ENCODE measurements at regions not wholly inside any gene's neighbourhood (a gene's known extent, or its start where the extent isn't known, plus 50 kb on each side); places are given as distances from the start of the nearest gene placed in this dataset.
A peak's percentile ranks its signal among the peaks of the same experiment; 100 is the strongest.
"Not testable (repeated sequence)": the region's sequence is repeated elsewhere in the genome, so short reads cannot be mapped to it uniquely, and the experiment has no call there.

DNA sequence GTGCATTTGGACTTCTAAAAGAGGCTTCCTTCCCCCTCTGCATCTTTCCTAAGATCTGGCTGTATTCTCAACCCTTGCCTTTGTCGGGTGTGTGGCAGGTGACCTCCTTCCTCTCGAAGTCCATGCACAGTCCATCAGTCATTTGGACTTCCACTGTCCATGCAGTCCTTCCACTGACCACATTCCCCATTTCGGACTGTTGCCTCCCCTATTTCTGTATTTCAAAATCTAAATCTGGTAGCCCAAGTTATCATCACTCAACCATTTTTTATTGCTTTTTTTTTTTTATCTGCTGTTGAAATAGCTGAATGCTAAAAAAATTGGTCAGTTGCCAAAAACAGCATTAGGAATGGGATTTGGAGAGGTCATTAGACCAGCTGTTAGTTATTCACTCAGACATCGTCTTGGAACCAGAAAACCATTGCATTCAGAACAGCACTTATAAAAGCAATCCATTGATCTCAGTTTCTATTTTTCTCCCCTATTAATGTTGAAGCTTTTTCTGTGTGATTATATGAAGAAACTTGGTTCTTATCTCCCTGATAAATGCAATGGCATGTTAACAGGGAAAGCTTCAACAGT is 575.6 kb downstream of the KIF20B start:
- DNase-seq, result peak; percentile 11

DNA sequence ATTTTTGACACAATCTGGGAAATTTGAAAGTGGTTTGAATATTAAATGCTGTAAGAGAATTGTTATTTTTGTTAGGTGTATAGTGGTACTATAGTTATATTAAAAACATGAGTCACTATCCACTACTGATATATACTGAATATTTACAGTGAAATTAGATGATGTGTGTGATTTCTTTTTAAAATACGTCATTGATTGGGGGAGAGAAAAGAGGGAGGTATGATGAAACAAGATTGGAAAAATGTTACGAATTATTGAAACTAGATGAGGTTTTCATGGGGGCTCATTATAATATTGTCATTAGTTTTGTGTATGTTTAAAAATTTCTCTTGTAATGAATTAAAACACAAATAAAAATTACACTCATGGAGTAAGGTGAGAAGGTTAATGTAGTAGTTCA is 571.4 kb downstream of the HTR7 start:
- no peak for DNase-seq

DNA sequence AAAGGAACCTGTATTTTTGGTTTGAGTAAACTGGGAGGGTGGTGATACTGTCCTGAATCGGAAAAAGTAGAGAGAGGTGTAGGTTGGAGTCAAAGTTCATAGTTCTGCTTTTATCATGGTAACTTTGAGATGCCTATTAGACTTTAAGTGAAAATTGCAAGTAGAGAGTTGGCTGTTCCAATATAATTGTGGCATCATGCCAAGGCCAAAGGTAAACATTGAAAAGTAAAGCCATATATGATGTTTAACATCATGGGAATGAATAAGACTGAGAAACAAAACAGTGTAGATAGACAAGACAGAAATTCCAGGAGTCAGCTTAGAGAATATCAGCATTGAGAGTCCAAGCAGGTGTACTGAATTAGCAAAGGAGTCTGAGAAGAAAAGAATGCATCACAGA is 570.9 kb downstream of the HTR7 start:
- DNase-seq, result no peak

DNA sequence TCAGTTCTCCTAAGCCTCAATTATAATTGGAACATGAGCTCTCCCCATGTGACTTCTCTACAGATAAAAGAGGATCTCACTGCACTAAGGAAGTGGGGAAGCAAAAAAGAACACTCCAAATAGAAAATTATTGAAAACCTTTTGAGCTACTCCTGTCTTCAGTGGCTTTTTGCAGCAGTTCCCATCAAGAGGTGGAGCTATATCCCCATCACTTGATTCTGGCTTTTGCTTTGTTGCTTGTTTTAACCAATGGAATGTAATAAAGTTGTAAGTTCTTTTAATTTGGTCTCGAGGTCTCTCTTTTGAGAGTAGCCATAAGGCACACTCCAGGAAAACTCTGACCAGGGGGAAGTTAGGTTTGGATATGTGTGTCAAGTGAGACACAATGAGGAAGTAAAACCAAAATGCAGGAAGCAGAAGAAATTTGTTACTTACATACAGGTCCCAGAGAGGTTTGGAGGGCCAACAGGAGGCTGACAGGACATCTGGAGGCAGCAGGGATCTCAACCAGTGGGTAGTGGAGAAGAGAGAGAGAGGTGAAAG is 569.4 kb downstream of the HTR7 start:
- DNase-seq, result peak; percentile 17

DNA sequence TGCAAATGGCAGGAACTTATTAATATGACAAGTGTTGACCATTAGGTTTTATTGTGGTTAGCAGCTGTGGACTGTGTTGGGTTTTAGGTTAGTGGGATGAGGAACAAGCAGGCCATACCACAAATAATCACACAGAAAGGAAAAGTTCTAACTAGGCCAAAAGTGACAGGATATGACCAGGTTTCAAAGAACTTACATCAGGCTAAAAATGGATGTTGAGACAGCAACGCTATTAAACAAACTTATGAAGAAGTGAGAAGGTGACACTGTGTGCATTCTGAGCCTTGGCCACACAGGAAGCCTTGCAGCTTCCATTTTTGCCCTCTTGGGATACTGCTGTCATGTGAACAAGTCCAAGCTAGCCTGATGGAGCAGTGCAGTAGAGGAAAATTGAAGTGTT is 568.8 kb downstream of the HTR7 start:
- no peak for DNase-seq

DNA sequence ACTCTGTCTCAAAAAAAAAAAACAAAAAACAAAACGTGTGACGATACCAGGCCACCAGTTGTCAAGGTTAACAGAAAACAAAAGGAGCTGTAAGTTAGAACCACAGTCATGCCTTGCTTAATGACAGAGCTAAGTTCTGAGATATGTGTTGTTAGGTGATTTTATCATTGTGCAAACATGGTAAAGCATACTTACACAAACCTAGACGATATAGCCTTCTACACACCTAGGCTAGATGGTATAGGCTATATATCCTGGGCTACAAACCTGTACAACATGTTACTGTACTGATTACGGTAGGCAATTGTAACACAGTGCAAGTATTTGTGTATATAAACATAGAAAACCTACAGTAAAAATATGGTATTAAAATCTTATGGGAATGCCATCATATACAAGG is 564.2 kb downstream of the HTR7 start:
- DNase-seq, result no peak

DNA sequence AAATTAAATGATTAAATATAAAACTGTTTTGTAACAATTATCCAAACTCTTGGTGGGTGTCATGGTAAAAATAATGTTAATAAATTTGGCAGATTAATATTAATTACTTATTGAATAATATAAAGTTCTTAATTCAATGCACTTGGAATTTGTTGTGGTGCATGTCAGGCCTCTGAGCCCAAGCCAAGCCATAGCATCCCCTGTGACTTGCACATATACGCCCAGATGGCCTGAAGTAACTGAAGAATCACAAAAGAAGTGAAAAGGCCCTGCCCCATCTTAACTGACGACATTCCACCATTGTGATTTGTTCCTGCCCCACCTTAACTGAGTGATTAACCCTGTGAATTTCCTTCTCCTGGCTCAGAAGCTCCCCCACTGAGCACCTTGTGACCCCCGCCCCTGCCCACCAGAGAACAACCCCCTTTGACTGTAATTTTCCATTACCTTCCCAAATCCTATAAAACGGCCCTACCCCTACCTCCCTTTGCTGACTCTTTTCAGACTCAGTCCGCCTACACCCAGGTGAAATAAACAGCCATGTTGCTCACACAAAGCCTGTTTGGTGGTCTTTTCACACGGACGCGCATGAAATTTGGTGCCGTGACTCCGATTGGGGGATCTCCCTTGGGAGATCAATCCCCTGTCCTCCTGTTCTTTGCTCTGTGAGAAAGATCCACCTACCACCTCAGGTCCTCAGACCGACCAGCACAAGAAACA is 562.9 kb downstream of the HTR7 start:
- not testable (repeated sequence) for DNase-seq

DNA sequence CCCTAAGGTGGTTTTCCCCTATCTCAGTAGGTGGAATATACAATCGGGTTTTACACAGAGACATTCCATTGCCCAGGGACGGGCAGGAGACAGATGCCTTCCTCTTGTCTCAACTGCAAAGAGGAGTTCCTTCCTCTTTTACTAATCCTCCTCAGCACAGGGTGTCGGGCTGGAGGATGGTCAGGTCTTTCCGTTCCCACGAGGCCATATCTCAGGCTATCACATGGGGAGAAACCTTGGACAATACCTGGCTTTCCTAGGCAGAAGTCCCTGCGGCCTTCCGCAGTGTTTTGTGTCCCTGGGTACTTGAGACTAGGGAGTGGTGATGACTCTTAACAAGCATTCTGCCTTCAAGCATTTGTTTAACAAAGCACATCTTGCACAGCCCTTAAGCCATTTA is 555.8 kb downstream of the HTR7 start:
- DNase-seq, result not testable (repeated sequence)

DNA sequence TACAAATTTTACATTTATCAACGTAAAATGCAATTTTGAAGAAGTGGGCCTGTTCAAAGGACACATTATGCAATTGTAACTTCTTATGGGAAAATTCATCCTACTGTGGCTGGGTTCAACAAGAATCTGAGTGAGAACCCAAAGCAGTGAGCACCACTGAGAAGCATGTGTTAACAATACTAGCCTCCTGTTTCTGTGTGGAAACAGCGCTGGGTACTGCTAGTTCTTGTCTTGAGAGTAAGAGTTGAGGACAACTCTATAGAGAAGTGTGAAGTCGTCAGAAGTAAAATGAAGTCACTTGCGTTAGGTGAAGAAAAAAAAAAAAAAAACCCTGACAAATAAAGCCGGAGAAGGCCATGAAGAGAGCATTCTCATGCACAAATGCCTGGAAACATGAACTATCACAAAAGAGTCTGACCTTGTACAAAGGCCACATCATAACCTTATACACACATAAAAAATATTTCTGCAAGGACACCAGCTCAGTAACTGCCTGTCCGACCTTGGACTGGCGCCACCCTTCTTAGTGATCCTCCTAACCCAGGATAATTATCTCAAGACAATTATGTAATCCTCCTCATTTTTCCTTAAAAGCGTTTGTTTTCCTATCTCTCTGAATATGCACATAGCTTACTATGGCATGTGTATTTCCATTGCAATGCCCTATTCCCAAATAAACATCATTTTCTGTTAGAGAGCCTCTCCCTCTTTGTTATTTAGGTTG is 554.9 kb downstream of the HTR7 start:
- DNase-seq, result no peak

DNA sequence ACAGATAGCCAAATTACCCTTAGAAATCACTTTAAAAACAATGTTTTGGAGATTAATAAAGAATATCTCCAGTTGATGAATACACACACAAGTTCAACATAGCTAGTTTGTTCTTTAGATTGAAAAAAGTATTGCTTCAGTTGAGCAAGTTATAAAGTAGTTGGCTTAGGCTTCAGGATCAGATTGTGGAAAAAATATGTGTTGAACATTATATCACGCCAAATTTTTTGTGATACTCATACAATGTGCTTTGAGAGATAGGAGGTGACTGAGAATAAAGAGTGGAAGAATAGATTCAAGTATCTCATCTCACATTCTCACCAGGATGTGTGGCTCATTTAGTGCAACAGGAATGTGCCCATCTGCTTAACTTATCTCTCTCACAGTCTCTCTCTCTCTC is 553.3 kb downstream of the HTR7 start:
- no peak for DNase-seq

DNA sequence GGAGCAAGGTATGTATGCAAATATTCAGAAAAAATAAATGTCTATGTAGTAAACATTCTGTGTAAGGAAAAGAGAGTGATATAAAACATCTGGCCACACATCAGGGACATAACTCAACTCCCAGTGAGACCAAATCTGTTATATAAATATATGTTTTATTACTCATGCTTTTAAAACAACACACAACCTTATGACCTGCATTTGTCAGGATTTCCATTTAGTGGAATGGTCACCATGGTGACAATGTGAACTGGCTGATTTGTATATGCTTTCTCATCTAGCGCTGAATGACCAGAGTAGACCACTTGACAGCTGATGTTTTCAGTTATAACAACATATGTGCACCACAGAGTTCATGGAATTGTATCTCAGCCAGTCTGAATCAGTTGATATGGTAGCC is 551.7 kb downstream of the HTR7 start:
- DNase-seq, result peak; percentile 57

DNA sequence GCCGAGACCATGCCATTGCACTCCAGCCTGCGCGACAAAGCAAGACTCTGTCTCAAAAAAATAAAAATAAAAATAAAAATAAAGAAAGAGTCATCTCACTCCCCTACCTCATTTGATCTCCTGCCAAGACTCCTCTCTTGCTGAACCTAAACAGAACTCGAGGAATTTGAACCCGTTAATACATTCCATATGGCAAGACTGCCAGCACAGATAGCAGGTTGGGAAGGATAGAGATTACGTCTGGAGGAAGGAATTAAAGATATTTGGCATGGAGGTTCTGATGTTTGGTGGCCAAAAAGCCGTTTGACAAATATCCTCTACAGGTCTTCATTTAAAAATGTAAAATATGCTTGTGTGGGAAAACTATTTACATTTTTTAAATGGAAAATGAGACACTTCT is 549.6 kb downstream of the HTR7 start:
- no peak for DNase-seq

DNA sequence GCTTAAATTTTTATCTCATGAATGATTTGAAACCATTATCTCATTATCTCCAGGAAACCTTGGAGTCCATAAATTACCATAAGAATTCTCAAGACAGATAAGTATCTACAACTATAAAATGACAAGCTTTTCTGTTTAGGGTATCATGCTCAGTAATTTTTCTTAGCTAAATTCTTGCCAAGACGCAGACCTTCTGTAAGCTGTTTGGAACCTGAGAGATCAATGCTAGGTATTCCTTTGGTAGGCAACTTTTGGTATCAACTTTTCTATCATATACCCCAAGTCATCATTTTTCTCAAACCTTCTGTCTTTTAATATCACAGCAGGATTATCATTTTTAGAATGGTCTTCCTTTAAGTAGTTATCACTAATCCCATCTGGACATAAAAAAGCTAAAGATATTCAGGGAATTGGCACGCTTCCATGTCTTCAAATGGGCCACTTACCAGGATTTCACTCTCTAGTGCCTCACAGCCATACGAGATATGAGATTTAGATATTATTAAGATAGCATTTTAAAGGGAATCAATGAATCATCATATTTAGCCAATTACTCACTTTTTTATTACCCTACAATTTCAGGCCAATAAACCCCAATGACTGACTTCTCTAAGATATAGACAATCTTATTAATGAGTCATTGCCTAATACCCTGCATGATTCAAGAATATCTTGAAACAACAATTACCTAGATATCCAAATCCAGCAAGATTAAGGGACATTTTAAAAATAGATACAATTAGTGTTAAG is 544.1 kb downstream of the HTR7 start:
- DNase-seq, result no peak

DNA sequence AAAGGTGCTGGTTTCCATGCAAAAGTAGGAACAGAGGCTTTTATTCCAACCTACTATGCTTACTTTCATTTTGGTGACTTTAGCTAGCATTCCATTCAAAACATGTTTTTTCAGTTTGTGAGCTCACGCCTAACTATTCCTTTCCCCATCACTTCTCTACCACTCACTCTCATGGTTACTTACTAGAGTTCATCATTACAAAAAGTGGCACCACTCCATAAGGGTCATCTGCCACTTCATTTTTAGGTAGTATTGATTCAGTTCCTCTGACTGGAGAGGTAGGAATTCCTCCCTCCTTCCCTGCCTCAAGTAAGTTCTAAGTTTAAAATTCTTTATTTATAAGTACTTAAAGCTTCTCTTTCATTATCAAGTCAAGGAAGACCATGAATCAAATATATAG is 543.1 kb downstream of the HTR7 start:
- DNase-seq, result no peak

DNA sequence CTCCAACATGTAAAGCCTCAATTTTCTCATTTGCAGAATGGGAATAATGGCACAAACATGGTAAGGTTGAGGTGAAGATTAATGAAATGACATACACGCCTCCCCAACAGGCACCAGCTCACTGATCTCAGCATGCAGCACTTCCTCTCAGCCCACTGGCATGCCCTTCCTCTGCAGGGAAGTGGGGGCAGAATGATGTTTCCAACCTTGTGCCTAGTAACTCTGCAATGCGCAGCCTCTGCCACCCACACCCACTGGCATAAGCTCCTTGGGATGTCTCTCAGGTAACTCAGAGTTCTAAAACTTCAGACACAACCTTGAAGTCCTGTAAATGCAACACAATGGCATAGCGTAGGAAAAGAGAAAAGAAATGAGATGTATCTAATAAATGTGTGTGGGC is 540.7 kb downstream of the HTR7 start:
- no peak for DNase-seq

DNA sequence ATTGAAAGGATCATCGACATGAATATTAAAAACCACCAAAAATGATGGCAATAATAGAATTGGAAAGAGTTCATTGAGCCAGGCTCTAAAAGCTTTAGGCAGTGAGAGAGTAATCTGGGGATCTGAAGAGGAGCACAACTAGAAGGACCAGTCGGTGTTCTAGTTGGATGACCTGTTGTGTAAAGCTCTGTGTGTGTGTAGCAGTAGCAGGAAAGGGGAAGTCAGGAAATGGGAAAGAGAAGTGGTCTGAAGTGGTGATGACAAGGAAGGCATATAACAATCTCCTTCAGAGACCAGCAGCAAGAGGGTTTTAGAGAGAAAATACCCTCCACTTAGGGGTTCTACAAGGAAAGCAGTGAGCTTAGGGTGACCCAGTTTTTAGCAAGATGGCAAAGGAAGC is 539.2 kb downstream of the HTR7 start:
- no peak for DNase-seq

DNA sequence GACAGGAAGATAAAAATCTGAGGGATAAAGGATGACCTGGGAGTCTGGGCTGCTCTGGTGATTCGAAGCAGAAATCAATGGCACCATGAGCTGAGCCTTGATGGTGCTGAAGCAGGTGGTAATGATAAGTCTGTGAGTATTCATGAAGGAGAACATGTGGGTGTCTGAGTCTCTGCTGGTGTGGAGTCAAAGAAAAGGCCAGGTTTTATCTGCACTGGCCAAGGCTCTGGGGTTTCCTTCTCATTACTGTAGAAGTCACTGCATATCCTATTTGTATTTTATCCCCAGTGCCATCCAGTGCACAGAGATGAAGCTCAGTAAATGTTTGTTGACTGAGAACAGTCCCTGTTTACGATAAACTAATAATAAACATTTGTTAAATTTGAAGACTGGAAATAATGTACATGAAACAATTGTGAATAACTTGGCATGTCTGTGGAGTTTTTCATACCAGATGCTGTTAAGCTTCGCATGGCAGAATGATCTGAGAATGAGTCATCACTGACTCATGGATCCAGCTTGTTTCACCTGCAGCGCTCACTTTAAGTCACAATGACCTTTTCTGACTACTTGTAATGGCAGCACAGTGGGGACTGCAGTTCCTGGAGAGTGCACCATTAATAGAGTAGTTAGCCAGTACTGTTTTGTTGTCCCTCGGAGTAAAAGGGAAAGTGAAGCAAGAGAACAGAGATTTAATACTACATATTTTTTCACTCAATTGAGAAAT is 538.5 kb downstream of the HTR7 start:
- DNase-seq, result no peak

DNA sequence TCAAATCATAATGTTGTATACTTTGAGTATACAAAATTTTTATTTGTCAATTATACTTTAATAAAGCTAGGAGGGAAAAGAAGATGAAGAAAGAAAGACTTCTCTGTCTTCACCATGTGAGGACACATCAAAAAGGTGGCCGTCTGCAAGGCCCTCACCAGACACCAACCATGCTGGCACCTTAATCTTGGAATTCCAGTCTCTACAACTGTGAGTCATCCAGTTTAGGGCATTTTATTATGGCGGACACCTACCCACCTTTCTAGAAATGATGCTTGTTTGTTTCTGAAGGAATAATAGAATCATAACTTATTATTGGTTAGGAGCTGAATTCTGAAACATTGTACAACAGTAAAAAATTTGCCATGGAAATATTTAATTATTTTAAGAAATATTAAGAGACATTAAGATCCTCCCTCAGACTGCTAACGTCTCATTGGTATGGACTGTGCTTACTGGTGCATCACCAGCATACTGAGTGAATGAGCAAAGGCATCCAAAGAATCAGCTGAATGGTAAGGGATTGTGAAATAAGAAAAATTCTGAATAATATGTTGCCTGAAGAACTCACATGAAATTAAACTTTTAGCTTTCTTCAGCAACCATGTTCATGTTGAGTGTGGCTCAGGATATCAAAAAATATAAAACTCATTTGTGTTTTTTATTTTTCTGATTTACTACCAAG is 536.6 kb downstream of the HTR7 start:
- DNase-seq, result no peak

DNA sequence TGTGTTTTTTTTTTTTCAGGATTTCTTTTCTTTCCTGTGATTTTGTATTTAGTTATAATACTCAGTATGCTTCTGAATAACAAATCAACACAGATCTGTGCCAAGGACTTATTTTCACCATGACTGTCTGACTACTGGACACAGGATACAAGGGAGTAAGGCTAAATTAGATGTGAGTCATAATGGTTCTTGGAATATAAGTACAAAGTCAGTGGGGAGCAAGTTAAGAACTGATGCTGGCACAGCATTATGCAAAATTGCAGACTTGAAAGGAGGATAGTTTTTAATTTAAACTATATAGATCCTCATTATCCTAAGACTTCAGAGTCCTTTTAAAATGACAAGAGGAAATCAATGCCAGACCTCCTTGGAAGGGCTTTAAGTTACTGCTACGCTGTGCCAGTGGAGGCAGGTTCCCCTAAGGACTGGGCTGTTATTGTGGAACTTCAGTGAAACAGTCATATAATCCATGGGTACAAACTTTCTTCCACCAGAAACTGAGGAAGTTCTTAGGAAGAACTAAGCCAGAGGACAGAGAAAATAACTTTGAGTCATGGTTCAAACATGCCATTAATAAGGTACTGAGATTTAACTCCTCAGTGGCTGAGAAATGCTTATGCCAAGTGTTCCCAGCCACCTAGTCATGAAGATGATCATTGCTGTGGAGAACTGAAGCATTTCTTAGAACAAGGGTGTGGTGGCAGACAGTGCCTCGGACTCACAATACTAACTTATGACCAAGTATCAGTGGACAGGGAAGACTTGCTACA is 531.2 kb downstream of the HTR7 start:
- no peak for DNase-seq

DNA sequence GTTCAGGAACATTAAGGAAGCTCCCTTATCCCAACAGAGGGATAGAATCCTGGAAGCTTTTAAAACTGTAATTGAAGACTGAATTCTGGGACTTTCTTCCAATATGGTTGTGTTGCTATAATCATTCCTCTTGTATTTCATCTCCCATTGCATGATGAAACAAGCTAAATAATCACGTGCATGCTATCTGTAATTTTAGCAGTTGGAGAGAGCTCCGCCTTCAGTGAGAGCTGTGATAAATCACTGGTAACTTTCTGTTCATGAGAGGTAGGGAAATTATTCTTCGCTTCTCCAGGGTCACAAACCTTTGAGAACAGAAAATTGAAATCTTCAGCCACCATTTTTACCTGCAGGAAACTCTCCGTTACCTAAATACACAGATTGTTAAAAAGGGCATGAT is 530.2 kb downstream of the HTR7 start:
- no peak for DNase-seq

DNA sequence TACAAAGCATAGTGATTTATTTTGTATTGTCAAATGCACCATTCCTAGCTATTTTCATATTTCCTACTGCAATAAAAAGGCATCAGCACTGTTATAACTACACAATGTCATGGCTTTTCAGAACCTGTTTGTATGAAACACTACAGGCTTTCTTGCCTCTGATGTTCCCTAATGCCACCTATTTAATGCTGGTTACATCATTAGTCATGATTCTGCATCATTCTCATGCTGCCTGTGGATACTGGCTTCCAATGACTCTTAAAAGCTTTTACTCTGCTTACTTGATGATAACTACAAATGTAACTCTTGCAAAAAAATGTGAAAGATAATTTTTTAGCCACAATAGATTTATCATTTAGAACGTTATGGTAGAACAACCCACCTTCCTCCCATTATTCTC is 529.4 kb downstream of the HTR7 start:
- DNase-seq, result no peak

Data from left kidney (tissue), 1 donor.